Esophagus (tissue), 2 donors: ENCODE measurements at regions not wholly inside any gene's neighbourhood (a gene's known extent, or its start where the extent isn't known, plus 50 kb on each side); places are given as distances from the start of the nearest gene placed in this dataset.

Experiments
- H3K27ac ChIP-seq, 2 donors: one replicate each; pipeline ENCODE4 v1.5.1; 2013; ENCODE audit warnings: low read depth in 2 of 2, mild to moderate bottlenecking in 2 of 2, inconsistent platforms in 1 of 2, low read length in 1 of 2, moderate library complexity in 1 of 2
- H3K27me3 ChIP-seq, 2 donors: one replicate each; pipeline ENCODE4 v1.6.1; 2013; ENCODE audit warnings: low read length in 2 of 2, control low read depth in 1 of 2, mild to moderate bottlenecking in 1 of 2; ENCODE audit not compliant: insufficient read depth in 2 of 2, control insufficient read depth in 1 of 2
- H3K36me3 ChIP-seq, 2 donors: one replicate each; pipeline ENCODE4 v1.6.1; 2013; ENCODE audit warnings: low read length in 1 of 2; ENCODE audit not compliant: control insufficient read depth in 2 of 2, insufficient read depth in 2 of 2
- H3K4me1 ChIP-seq, 2 donors: one replicate each; pipeline ENCODE4 v1.6.1; 2013; ENCODE audit warnings: low read length in 1 of 2; ENCODE audit not compliant: control insufficient read depth in 2 of 2, insufficient read depth in 2 of 2
- H3K4me3 ChIP-seq, 2 donors: one replicate each; pipeline ENCODE4 v1.5.1; 2013; ENCODE audit warnings: low read length in 2 of 2, mild to moderate bottlenecking in 2 of 2, low read depth in 1 of 2, moderate library complexity in 1 of 2
- H3K9me3 ChIP-seq, 2 donors: one replicate each; pipeline ENCODE4 v1.6.1; 2013; ENCODE audit warnings: mild to moderate bottlenecking in 2 of 2, low read depth in 1 of 2, low read length in 1 of 2, moderate library complexity in 1 of 2; ENCODE audit not compliant: control insufficient read depth in 2 of 2, insufficient read depth in 1 of 2
- WGBS, 2 donors: extraction: QIAGEN DNeasy Blood & Tissue Kit; methylation state at CpG; one replicate each; pipeline ENCODE4 v1.1.7; 2013; 5-methylcytosine and 5-hydroxymethylcytosine counted together
- donor health status: healthy with polysubstance abuse.
- donor health status: Bipolar disorder and iron deficiency.

DNA sequence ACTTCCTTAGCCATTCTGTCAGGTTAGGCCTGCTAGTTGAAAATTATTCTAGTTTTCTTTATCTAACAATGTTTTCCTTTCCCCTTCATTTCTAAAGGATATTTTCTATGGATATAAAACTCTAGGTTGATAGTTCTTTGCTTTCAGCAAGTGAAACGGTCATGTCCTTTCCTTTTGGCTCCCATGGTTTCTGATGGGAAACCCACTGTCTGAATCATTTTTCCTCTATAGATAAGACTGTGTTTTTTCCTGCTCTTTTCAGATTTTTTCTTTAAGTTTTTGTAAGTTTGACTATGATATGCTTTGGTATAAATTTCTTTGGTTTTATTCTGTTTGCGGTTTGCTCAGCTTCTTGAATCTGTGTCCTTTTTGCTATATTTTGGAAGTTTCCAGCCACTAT is 800.9 kb downstream of the USP25 start:
- Histone ChIP-seq H3K4me3 (no peak overlapping the region), H3K36me3 (no peaks in the 10 kb centered on the region), H3K27me3 (no peaks in the 10 kb centered on the region), H3K9me3 (no peaks in the 10 kb centered on the region), H3K27ac (no peak overlapping the region), H3K4me1 (peaks cover 2% of the 10 kb centered on the region in 2 donors)
- 93 to 95% methylated on average over 2 of the region's 2 CpGs for WGBS, 2 donors

GRCh38 chr21:16532840-16533239 is 803.1 kb downstream of the USP25 start:
- WGBS, 2 donors = 51 to 58% methylated on average over 4 of the region's 4 CpGs
- Histone ChIP-seq H3K4me3 (no peak overlapping the region), H3K36me3 (no peaks in the 10 kb centered on the region), H3K27me3 (no peaks in the 10 kb centered on the region), H3K9me3 (no peaks in the 10 kb centered on the region), H3K4me1 (peaks cover 2% of the 10 kb centered on the region in 2 donors), H3K27ac (peak overlapping the region in 1 of 2 donors; percentile 31)

DNA sequence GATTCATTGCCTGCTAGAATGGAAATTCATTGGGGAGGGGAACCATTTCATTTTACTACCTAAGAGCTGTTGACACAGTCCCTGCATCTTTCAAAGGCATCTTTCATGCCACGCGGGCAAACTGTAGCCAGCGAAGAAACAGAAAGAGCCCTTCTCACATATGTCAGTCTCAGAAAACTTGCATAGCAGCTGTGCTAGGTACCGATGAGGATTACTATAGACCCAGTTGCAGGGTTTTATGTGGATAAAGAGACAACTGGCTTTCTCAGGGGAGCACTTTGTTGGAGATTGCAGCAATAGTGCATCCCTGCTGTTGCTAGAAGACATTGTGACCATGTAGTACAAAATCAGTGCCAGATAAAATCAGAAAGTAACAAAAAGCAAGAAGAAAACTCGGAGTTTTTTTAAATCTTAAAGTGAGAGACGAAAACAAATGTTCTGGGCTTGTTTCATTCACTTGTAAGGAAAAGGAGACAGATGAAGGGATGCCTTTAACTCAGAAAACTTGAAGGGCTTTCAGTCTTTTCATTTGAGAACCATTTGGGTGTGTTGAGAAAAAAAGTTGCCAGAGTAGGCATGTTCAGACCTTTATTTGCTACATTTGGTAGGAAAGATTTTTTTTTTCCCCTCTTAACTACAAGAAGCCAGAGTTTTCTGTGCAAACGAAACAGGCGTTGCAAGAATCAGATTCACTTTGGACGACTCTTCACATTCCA is 804.1 kb downstream of the USP25 start:
- no peaks in the 10 kb centered on the region for H3K27me3 ChIP-seq
- H3K9me3 ChIP-seq = no peaks in the 10 kb centered on the region
- H3K27ac ChIP-seq = peak overlapping the region; percentile 80 to 91
- 30 to 41% methylated on average over 9 of the region's 9 CpGs for WGBS, 2 donors
- H3K36me3 ChIP-seq = no peaks in the 10 kb centered on the region
- peak overlapping the region in 1 of 2 donors; percentile 55 for H3K4me3 ChIP-seq
- H3K4me1 ChIP-seq = peaks cover 2% of the 10 kb centered on the region in 2 donors

DNA sequence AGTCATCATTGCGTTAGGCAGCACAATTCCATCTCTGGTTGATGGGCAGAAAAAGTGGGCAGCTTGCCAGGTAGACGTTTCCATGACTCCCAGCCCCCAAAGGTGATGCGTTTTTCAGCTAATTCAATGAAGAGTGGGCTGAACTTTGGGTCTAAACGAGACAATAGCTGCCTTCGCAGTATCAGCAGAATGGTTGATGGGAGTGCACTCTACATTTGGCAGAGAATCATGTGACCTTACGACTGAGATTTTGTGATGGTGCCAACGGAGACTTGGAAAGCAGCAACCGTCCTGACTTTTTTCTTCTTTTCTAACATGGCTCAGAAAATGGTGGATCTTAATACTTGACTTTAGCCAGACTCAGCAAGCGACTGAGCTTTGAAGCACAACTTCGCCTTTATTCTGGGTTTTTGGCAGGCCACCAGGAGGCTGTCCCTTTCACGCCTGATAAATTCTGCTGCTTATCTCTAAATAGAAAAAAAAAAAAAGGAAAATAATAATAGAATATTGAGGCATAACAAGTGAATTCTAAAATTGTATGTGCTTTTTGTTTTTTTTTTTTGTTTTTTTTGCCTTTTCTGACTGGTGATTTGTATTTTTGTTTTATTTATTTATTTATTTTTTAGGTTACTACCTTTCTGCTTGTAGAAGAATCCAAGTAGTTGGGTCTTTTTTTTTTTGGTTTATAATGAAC is 804.8 kb downstream of the USP25 start:
- H3K4me1 ChIP-seq = peaks cover 2% of the 10 kb centered on the region in 2 donors
- no peaks in the 10 kb centered on the region for H3K36me3 ChIP-seq
- no peaks in the 10 kb centered on the region for H3K9me3 ChIP-seq
- peak overlapping the region in 1 of 2 donors; percentile 55 for H3K4me3 ChIP-seq
- 24 to 35% methylated on average over 11 of the region's 11 CpGs for WGBS, 2 donors
- H3K27me3 ChIP-seq = no peaks in the 10 kb centered on the region
- H3K27ac ChIP-seq = peak overlapping the region; percentile 80 to 91

DNA sequence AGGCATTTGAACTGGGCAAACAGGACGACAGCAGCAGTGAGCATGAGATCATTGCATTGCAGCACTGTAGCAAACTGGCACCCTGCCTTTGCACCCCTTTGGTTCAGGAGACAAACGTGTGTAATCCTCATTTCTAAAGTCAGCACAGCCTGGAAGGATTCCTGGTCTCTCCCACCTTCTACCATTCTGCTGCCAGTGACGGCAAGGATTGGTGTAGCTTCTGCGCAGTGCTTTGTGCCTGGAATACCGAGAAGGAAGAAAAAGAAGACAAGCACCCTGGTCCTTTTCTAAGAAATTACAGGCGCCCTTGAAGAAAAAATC is 805.3 kb downstream of the USP25 start:
- H3K27ac ChIP-seq = peak overlapping the region; percentile 63 to 88
- H3K9me3 ChIP-seq = no peaks in the 10 kb centered on the region
- peak overlapping the region in 1 of 2 donors; percentile 46 for H3K4me3 ChIP-seq
- 22 to 39% methylated on average over 6 of the region's 6 CpGs for WGBS, 2 donors
- H3K27me3 ChIP-seq = no peaks in the 10 kb centered on the region
- H3K36me3 ChIP-seq = no peaks in the 10 kb centered on the region
- peaks cover 2% of the 10 kb centered on the region in 2 donors for H3K4me1 ChIP-seq

GRCh38 chr21:16535626-16536025 is 805.8 kb downstream of the USP25 start:
- H3K27me3 ChIP-seq = no peaks in the 10 kb centered on the region
- H3K27ac ChIP-seq = peak overlapping the region in 1 of 2 donors; percentile 63
- H3K36me3 ChIP-seq = no peaks in the 10 kb centered on the region
- H3K4me1 ChIP-seq = peaks cover 2% of the 10 kb centered on the region in 2 donors
- WGBS, 2 donors = 51 to 60% methylated on average over 1 of the region's 1 CpG
- H3K4me3 ChIP-seq = peak overlapping the region in 1 of 2 donors; percentile 46
- H3K9me3 ChIP-seq = no peaks in the 10 kb centered on the region

GRCh38 chr21:16536140-16536539 is 806.4 kb downstream of the USP25 start:
- Histone ChIP-seq H3K4me3 (no peak overlapping the region), H3K27ac (no peak overlapping the region), H3K36me3 (no peaks in the 10 kb centered on the region)

DNA sequence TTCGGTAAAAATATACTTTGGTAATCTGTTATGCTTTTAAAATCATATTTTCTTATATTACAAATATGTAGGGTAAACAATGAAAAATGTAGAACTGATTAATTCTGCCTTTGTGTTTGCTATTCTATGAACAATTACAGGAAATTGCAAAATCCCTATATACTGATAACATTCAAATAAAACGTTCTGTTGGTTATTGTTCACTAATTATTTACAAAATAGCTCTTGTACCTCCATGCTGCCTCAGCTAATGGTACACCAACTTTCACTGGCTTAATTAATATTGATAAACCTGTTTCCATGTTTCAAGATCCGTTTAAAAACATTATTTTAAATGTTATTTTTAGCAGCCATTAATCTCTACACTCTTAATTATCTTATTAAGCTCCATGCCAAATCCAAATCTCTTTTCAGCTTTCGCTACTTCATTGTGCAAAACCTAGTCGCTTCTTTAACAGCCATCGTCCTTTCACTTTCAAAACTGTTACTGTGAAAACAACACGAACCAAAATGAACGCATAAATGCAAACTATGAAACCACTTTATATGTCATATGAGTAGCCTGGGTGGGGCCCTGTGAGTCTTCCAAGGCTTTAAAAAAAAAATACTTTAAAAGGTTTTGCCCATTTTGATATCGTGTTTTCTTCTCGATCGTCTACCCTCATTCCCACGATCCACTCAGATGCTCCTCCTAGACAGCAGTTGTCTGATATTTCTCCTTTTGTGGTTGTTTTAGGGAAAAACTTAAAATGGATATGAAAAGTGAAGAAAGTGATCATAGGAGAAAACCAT is 807.1 kb downstream of the USP25 start:
- WGBS, 2 donors = 28 to 43% methylated on average over 12 of the region's 12 CpGs

More at GRCh38 chr21:16536140-16536539, 806.4 kb downstream of the USP25 start:
- H3K27me3 ChIP-seq = no peaks in the 10 kb centered on the region
- H3K9me3 ChIP-seq = no peaks in the 10 kb centered on the region
- peaks cover 2% of the 10 kb centered on the region in 2 donors for H3K4me1 ChIP-seq

GRCh38 chr21:16537501-16537900 is 807.7 kb downstream of the USP25 start:
- H3K27me3 ChIP-seq = no peaks in the 10 kb centered on the region
- H3K4me3 ChIP-seq = peak overlapping the region in 1 of 2 donors; percentile 70
- 35 to 63% methylated on average over 2 of the region's 2 CpGs for WGBS, 2 donors
- no peaks in the 10 kb centered on the region for H3K36me3 ChIP-seq
- H3K27ac ChIP-seq = no peak overlapping the region
- peaks cover 0 to 2% of the 10 kb centered on the region in 2 donors for H3K4me1 ChIP-seq
- H3K9me3 ChIP-seq = no peaks in the 10 kb centered on the region

More for the DNA sequence above, 807.1 kb downstream of the USP25 start:
- Histone ChIP-seq H3K4me1 (peaks cover 2% of the 10 kb centered on the region in 2 donors), H3K9me3 (no peaks in the 10 kb centered on the region), H3K27ac (peak overlapping the region in 1 of 2 donors; percentile 64), H3K4me3 (peak overlapping the region in 1 of 2 donors; percentile 70), H3K36me3 (no peaks in the 10 kb centered on the region), H3K27me3 (no peaks in the 10 kb centered on the region)
